B cell (primary cell): ENCODE measurements at regions not wholly inside any gene's neighbourhood (a gene's known extent, or its start where the extent isn't known, plus 50 kb on each side); places are given as distances from the start of the nearest gene placed in this dataset.

ENCODE experiments used
- ATAC-seq: fragments of 200-7000 bp; cut with Tn5 transposase; one replicate; pipeline ENCODE4 v1.10.0; 2021; ENCODE audit warnings: low read depth, mild to moderate bottlenecking, moderate number of reproducible peaks, moderate library complexity
- CTCF ChIA-PET: fragments of 350-600 bp; sonication (Branson Sonifier 250); formaldehyde crosslinking; loops from one replicate; lab custom pipeline; 2021; ENCODE audit warnings: antibody characterized with exemption, inconsistent platforms; lab: Charles Lee
- POLR2A ChIA-PET: fragments of 350-600 bp; sonication (Branson Sonifier 250); formaldehyde crosslinking; loops from one replicate; lab custom pipeline; 2021; ENCODE audit warnings: antibody characterized with exemption; lab: Charles Lee
- DNase-seq: peaks from one replicate; pipeline ENCODE4 v3.0.0; 2013
- H2AFZ ChIP-seq: 2 replicates; pipeline ENCODE4 v1.6.1; 2012; ENCODE audit warnings: mild to moderate bottlenecking, low read depth, low read length; ENCODE audit not compliant: insufficient read depth, poor library complexity, severe bottlenecking
- H3K27ac ChIP-seq, 2 donors: 1 replicate in 1 of 2; 2 replicates in 1 of 2; pipeline ENCODE4 v1.5.1; 2012 to 2013; ENCODE audit warnings: low read length in 2 of 2, mild to moderate bottlenecking in 2 of 2, moderate library complexity in 1 of 2
- H3K27me3 ChIP-seq, 4 experiments: fragments of 200-600 bp in 1 of 4; sonication (generic) in 1 of 4; replicated peaks in 1 of 4; 1 replicate in 2 of 4; 2 replicates in 2 of 4; pipeline versions ENCODE4 v1.6.1 to v1.7.0; 2013 to 2016; ENCODE audit warnings: low read length in 3 of 4, mild to moderate bottlenecking in 2 of 4, mixed read lengths in 1 of 4, moderate library complexity in 1 of 4; ENCODE audit not compliant: insufficient read depth in 4 of 4, control insufficient read depth in 3 of 4; ENCODE audit errors: control extremely low read depth in 1 of 4
- H3K36me3 ChIP-seq, 2 experiments: replicated peaks in 1 of 2; 1 replicate in 1 of 2; 2 replicates in 1 of 2; pipeline versions ENCODE4 v1.6.1 to v1.7.1; 2013; ENCODE audit warnings: low read length in 1 of 2; ENCODE audit not compliant: insufficient read depth in 2 of 2, control insufficient read depth in 1 of 2; ENCODE audit errors: control extremely low read depth in 1 of 2, extremely low read depth in 1 of 2
- H3K4me1 ChIP-seq, 2 donors: fragments of 200-600 bp in 1 of 2; sonication (generic) in 1 of 2; 1 replicate in 1 of 2; 2 replicates in 1 of 2; pipeline versions ENCODE4 v1.5.1 to v1.6.1; 2013 to 2017; ENCODE audit warnings: low read length in 2 of 2; ENCODE audit not compliant: control insufficient read depth in 2 of 2, insufficient read depth in 2 of 2
- H3K4me2 ChIP-seq: replicated peaks from 2 replicates; pipeline ENCODE3; 2012; ENCODE audit warnings: mild to moderate bottlenecking, low read depth, low read length; ENCODE audit not compliant: poor library complexity, severe bottlenecking
- H3K4me3 ChIP-seq, 5 experiments: fragments of 200-600 bp in 1 of 5; sonication (generic) in 1 of 5; 1 replicate in 3 of 5; 2 replicates in 2 of 5; pipeline versions ENCODE4 v1.5.1 to v1.7.0; 2011 to 2016; ENCODE audit warnings: low read length in 4 of 5, mild to moderate bottlenecking in 4 of 5, low read depth in 2 of 5, control low read depth in 1 of 5, moderate library complexity in 1 of 5; ENCODE audit not compliant: insufficient read depth in 1 of 5; ENCODE audit errors: control extremely low read depth in 1 of 5, extremely low read depth in 1 of 5
- H3K79me2 ChIP-seq: fragments of 200-600 bp; sonication (generic); one replicate; pipeline ENCODE4 v1.6.0; 2016; ENCODE audit warnings: low read length; ENCODE audit not compliant: control insufficient read depth, insufficient read depth
- H3K9ac ChIP-seq: fragments of 200-600 bp; sonication (generic); 2 replicates; pipeline ENCODE4 v1.6.1; 2017; ENCODE audit warnings: mild to moderate bottlenecking, low read length, moderate library complexity
- H3K9me3 ChIP-seq, 3 donors: one replicate each; pipeline versions ENCODE4 v1.6.1 to v1.7.1; 2013; ENCODE audit warnings: low read length in 2 of 3; ENCODE audit not compliant: control insufficient read depth in 2 of 3, insufficient read depth in 1 of 3; ENCODE audit errors: control extremely low read depth in 1 of 3
- H4K20me1 ChIP-seq: 2 replicates; pipeline ENCODE4 v1.6.0; 2012; ENCODE audit warnings: mild to moderate bottlenecking, low read length; ENCODE audit not compliant: insufficient read depth, control insufficient read depth, poor library complexity, severe bottlenecking
- H3K27ac Mint-ChIP-seq: one replicate; pipeline ENCODE4 v1.8.0; 2021; ENCODE audit warnings: mixed read lengths
- H3K27me3 Mint-ChIP-seq: one replicate; pipeline ENCODE4 v1.8.0; 2021; ENCODE audit warnings: mixed read lengths
- H3K4me1 Mint-ChIP-seq: one replicate; pipeline ENCODE4 v1.8.0; 2021; ENCODE audit warnings: mixed read lengths
- H3K4me3 Mint-ChIP-seq: one replicate; pipeline ENCODE4 v1.8.0; 2021; ENCODE audit warnings: mixed read lengths
- H3K9me3 Mint-ChIP-seq: one replicate; pipeline ENCODE4 v1.8.0; 2022; ENCODE audit warnings: mixed read lengths; ENCODE audit not compliant: insufficient read depth
- EZH2 ChIP-seq: IDR thresholded peaks from 2 replicates; pipeline ENCODE4 v1.6.1; 2012; ENCODE audit warnings: borderline replicate concordance, low read depth, mild to moderate bottlenecking, moderate library complexity, low read length; ENCODE audit not compliant: insufficient read depth, poor library complexity, severe bottlenecking
- WGBS: methylation state at CpG from one replicate; pipeline ENCODE4 v1.1.5; 2013; ENCODE audit warnings: missing lambda C conversion rate; ENCODE audit not compliant: insufficient coverage; 5-methylcytosine and 5-hydroxymethylcytosine counted together
- intact Hi-C: fragments of 100-400 bp; cut with micrococcal nuclease; formaldehyde crosslinking; loops from one replicate; pipeline ENCODE4 v1.10.0; 2022
- TF ChIP-seq, protein P1 (sequence below): fragments of 200-600 bp; IDR thresholded peaks from one replicate; pipeline ENCODE4 v1.8.0; 2022; ENCODE audit warnings: antibody characterized with exemption, mild to moderate bottlenecking

DNA sequence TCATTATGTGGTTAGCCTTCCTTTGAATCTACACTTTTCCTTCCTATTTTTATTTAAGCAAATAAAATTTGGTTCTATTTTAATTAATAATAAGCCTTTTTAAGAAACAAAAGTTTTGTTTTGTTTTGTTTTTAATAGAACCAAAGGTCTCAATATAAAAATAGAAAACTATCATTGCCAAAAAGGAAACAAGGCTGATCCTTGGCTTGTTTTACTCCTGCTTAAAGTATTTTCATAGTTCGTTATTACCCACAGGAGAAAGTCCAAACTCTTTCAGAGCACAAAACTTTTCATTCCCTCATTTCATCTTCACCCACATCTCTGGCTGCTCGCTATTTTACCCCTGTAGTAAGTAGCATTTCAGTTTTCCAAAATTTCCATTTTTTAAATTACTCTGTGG, 374.8 kb downstream of the SEMA3D start:
- 67% methylated on average over 1 of the region's 2 CpGs for WGBS
- Mint-ChIP-seq H3K4me1 (no peaks in the 10 kb centered on the region), H3K4me3 (no peak overlapping the region), H3K27me3 (no peaks in the 10 kb centered on the region), H3K9me3 (peaks cover 3% of the 10 kb centered on the region), H3K27ac (no peak overlapping the region)
- no peaks in the 10 kb centered on the region for H3K4me1 ChIP-seq
- ChIA-PET POLR2A (no interaction called here), CTCF (no interaction called here)
- intact Hi-C loops, result no loop called here
- ATAC-seq, result no peak
- DNase-seq, result no peak
- H3K4me2 ChIP-seq, result no peak overlapping the region
- no peaks in the 10 kb centered on the region for H3K36me3 ChIP-seq
- H3K27me3 ChIP-seq, result no peaks in the 10 kb centered on the region
- TF ChIP-seq, protein P1, sequence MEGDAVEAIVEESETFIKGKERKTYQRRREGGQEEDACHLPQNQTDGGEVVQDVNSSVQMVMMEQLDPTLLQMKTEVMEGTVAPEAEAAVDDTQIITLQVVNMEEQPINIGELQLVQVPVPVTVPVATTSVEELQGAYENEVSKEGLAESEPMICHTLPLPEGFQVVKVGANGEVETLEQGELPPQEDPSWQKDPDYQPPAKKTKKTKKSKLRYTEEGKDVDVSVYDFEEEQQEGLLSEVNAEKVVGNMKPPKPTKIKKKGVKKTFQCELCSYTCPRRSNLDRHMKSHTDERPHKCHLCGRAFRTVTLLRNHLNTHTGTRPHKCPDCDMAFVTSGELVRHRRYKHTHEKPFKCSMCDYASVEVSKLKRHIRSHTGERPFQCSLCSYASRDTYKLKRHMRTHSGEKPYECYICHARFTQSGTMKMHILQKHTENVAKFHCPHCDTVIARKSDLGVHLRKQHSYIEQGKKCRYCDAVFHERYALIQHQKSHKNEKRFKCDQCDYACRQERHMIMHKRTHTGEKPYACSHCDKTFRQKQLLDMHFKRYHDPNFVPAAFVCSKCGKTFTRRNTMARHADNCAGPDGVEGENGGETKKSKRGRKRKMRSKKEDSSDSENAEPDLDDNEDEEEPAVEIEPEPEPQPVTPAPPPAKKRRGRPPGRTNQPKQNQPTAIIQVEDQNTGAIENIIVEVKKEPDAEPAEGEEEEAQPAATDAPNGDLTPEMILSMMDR, result no peak
- no peak for TF ChIP-seq EZH2
- H3K9ac ChIP-seq, result no peak overlapping the region
- no peaks in the 10 kb centered on the region for H4K20me1 ChIP-seq
- H3K79me2 ChIP-seq, result no peaks in the 10 kb centered on the region
- H2AFZ ChIP-seq, result no peak overlapping the region
- H3K9me3 ChIP-seq, result no peaks in the 10 kb centered on the region
- H3K4me3 ChIP-seq, result no peak overlapping the region
- H3K27ac ChIP-seq, result no peak overlapping the region

DNA sequence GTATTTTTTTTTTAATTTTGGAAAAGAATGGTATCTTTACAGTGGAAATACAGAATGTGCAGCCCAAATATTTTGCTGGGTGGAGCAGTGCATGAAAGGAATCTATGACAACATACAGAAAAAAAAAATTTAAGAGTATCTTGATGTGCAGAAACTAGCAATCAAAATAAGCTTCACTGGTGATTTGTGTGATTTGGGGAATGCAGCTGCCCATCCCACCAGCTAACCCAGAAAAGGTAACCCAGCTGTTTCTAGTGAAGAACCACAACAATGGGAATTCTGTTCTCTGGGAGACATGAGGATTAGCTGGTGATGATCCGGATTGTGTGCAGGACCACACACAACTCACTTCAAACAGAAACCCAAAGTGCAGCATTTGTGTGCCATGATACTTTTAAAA, 375.5 kb downstream of the SEMA3D start:
- Histone ChIP-seq H3K36me3 (no peaks in the 10 kb centered on the region), H3K79me2 (no peaks in the 10 kb centered on the region), H2AFZ (no peak overlapping the region), H3K4me3 (no peak overlapping the region), H3K4me1 (no peaks in the 10 kb centered on the region), H3K27me3 (no peaks in the 10 kb centered on the region), H4K20me1 (no peaks in the 10 kb centered on the region), H3K9me3 (no peaks in the 10 kb centered on the region), H3K4me2 (no peak overlapping the region), H3K9ac (no peak overlapping the region), H3K27ac (no peak overlapping the region)
- WGBS, result no CpG with 5 or more reads among the region's 1 CpG
- Mint-ChIP-seq H3K9me3 (peaks cover 3% of the 10 kb centered on the region), H3K4me1 (no peaks in the 10 kb centered on the region), H3K27ac (no peak overlapping the region), H3K4me3 (no peak overlapping the region), H3K27me3 (no peaks in the 10 kb centered on the region)
- DNase-seq (no peak), ATAC-seq (no peak)
- TF ChIP-seq EZH2, result no peak
- TF ChIP-seq, protein P1, result no peak
- POLR2A ChIA-PET, result no interaction called here
- CTCF ChIA-PET, result interaction anchor here (0.9 kb wide), 1 partner anchor 10 kb away, joined by 3 read pairs; no protein-coding TSS in a partner anchor
- intact Hi-C loops, result no loop called here
